GM12874 (cell line): ENCODE measurements at regions not wholly inside any gene's neighbourhood (a gene's known extent, or its start where the extent isn't known, plus 50 kb on each side); places are given as distances from the start of the nearest gene placed in this dataset.

Experiments used
- TF ChIP-seq, protein P1 (sequence below): IDR thresholded peaks from 2 replicates; pipeline ENCODE4 v1.5.1; 2011; ENCODE audit warnings: low read depth, mild to moderate bottlenecking, control low read depth, low read length, moderate library complexity; ENCODE audit not compliant: insufficient read depth

DNA sequence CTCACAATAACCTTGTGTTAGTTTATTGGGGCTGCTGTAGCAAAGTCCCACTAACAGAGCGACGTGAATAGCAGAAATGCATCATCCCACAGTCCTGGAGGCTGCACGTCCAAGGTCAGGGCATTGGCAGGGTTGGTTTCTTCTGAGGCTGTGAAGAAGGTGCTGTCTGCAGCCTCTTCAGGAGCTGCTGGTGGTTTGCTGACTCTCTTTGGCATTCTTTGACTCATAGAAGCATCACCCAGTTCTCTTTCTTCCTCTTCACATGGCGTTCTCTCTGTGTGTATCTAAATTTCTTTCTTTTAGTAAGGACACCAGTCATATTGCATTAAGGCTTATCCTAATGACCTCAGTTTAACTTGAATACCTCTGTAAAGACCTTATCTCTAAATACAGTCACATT, 428.4 kb upstream of the KLF6 start:
- TF ChIP-seq, protein P1, sequence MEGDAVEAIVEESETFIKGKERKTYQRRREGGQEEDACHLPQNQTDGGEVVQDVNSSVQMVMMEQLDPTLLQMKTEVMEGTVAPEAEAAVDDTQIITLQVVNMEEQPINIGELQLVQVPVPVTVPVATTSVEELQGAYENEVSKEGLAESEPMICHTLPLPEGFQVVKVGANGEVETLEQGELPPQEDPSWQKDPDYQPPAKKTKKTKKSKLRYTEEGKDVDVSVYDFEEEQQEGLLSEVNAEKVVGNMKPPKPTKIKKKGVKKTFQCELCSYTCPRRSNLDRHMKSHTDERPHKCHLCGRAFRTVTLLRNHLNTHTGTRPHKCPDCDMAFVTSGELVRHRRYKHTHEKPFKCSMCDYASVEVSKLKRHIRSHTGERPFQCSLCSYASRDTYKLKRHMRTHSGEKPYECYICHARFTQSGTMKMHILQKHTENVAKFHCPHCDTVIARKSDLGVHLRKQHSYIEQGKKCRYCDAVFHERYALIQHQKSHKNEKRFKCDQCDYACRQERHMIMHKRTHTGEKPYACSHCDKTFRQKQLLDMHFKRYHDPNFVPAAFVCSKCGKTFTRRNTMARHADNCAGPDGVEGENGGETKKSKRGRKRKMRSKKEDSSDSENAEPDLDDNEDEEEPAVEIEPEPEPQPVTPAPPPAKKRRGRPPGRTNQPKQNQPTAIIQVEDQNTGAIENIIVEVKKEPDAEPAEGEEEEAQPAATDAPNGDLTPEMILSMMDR: no peak

DNA sequence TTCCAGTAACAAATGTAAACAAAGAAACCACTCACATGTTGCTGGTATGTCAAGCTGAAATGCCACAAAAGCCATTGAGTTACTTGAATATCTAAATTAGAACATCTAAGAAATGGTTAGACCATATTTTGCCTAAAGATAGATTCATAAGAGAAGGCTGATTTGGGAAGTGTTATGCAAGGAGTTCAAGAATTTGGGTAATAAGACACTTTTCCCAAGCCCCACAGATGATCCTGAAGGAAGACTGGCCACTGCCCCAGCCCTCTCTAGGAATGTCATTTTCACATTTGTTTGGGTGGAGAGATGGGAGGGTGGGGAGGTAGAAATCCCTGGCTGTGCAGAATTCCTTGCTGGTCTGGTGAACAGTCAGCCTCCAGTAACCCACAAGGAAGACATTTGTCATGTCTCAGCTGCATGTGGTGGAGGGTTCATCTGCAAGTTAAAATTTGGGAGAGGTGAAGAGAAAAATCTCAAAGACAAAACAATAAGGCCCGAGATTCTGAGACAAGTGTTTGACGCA, 427.2 kb upstream of the KLF6 start:
- TF ChIP-seq, protein P1: no peak

DNA sequence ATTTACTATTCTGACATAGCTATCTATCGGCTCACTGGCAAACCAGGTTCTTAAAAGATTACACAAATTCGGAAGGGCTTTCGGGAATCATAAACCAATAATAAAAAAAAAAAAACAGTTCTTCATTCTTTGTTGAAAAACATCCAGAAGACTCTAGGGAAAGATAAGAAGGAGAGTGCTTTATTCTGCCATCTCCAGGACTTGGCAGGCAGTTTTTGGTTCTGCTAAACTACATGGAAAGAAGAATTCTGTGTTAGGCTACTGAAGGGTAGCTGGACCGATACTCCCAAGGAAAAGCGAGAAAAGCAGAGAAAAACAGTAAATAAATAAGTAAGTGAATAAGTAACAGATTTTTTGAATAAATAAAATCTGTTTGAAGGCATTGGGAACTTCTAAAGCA, 423.5 kb upstream of the KLF6 start:
- TF ChIP-seq, protein P1: no peak

DNA sequence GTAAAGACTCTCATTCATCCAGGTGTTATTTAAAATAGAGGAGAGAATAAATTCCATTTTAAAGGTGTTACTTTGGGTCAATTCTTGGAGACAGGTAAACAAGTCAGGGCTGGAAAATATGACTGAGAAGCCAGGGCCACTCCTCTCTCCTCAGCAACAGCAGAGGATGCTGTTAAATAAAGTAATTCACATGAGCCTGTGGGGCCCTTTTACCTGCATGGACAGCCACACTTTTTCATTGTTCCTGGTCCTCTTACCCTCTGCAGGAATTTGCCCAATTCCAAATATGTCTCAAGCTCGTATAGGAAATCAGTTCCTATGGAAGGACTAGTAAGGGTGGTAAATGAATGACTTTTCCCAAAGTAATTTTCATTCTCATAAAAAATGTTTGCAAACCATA, 420.1 kb upstream of the KLF6 start:
- TF ChIP-seq, protein P1: no peak

DNA sequence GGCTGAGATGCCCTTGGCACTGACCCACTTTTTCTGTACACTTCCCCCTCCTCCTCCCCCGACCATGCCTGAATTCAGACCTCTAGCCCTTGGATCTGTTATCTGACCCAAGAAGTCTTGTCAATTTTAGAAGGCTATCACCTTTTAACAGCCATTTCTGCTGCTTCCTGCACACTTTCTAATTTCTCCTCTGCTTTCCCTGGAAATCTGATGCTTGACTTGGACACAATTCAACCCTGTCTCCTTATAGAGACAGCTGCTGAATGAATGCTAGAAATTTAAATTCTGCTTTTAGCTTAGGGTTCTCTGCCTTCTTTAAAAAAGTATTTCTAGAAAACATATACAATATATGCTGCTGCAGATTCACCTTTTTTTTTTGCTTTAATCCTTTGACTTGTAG, 417.9 kb upstream of the KLF6 start:
- TF ChIP-seq, protein P1: no peak

DNA sequence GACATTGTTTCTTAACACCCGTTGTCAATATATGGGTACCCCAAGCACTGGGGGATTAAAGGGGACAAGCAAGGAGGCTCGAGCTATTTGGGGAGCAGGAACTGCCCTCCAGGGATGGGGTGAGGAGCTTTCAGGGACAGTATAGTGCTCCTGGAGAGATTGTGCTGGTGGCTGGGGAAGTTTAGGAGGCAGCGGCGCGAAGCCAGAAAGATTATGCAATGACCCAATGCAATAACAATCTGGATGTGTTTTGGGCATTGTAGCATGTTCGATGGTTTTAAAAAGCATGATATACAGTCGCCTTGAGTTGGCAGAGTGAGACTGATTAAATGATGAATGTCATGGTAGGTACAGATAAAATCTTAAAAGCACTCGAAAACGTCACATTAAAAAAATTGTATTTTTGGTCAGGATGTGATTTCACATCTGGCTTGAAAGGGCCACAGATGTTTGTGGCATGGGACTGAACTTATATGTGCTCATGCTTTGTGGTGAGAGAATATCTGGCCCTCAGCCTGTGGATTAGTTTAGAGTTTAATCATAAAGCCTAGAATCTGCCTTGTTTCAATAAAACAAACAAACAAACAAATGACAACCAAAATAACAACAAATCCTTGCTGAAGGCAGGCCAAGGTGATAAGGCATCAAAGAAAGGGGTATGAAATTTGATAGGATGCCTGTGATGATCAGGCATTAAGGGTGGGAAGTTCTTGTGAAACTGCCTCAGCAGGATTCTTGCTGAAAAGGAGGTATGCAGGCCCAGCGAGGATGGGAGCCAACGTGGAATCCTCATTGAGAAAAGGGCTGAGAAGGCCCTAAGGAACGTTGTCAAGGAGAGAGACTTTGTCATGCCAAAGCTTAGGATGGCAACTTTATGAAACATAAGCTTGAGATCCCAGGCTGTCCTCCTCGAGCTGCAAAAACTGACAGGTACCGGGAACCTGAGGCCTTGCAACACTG, 417.1 kb upstream of the KLF6 start:
- TF ChIP-seq, protein P1: no peak

DNA sequence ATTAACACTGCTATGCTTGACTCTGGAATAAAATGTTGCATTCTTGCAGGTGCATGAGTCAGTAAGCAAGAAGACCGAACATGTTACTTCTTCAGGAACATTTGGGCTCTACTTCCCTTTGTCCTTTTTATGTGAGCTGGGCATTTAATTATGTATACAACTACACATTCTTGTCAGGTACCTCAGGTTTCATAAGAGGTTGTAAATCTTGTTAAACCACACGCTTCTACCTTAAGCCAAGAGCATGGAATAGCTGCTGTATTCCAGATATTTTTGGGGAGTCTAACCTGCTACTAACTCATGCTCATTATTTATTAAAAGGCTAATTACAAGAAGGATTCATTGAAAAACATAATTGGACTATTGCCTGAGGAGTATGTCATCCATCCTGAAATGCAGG, 414.2 kb upstream of the KLF6 start:
- TF ChIP-seq, protein P1: no peak
